ENCODE measurements at regions not wholly inside any gene's neighbourhood (a gene's known extent, or its start where the extent isn't known, plus 50 kb on each side); places are given as distances from the start of the nearest gene placed in this dataset.
"Not testable (repeated sequence)": the region's sequence is repeated elsewhere in the genome, so short reads cannot be mapped to it uniquely, and the experiment has no call there.

DNA sequence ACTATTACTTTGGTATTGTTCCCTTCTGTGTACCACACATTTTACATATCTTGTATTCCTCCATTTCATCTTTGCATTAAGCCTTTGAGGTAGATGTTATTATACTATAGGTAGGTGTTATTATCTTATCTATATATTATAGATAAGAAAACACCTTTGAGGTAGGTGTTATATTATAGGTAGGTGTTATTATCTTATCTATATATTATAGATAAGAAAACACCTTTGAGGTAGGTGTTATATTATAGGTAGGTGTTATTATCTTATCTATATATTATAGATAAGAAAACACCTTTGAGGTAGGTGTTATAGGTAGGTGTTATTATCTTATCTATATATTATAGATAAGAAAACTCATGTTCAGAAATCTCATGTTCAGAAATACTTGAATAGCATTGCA lies 187.0 kb upstream of the USP15 start:
- DNase-seq (ENCODE audit: low read depth) = not testable (repeated sequence)

GRCh38 chr12:62075870-62076269 lies 184.3 kb upstream of the USP15 start:
- DNase-seq (ENCODE audit: low read depth) = no peak

- no peak for DNase-seq (ENCODE audit: low read depth)
Measured at GRCh38 chr12:62078020-62078419, 182.2 kb upstream of the USP15 start.

GRCh38 chr12:62082448-62082847 lies 177.8 kb upstream of the USP15 start:
- no peak for DNase-seq (ENCODE audit: low read depth)

DNA sequence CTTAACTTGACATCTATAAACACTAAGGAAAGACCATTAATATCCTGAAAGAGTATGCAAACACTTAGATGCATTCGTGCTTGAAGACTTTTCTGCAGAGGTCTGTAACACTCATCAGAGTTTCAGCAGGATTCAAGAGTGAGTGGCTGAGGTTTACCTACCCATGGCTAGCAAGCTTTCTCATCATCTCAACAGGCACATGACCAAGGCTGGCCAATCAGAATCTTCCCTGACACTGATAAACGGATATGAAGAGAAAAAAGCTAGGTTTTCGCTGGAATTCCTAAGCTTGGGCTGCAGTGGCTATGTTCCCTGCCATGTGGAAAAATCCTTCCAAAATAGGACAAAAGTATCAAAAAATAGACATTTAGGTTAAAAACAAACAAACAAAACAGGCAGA lies 162.1 kb upstream of the USP15 start:
- DNase-seq (ENCODE audit: low read depth) = no peak

DNA sequence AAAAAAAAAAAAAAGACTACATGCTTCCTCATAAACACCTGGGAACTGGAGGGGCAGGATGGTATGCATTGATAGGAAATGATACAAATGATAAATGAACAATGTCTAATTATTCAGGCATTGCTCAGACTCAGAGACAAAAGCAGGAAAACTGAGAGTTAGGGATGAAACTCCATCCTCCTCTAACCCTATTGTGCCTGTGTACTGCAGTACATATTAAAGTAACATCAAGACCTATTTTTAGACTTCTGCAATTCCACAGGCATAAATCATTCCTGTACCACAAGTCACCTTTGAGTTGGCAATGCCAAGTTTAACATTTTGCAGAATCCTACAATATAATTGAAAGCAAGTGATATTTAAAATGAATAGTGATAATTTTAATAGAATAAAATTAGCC lies 156.5 kb upstream of the USP15 start:
- peak; percentile 5 for DNase-seq (ENCODE audit: low read depth)

DNA sequence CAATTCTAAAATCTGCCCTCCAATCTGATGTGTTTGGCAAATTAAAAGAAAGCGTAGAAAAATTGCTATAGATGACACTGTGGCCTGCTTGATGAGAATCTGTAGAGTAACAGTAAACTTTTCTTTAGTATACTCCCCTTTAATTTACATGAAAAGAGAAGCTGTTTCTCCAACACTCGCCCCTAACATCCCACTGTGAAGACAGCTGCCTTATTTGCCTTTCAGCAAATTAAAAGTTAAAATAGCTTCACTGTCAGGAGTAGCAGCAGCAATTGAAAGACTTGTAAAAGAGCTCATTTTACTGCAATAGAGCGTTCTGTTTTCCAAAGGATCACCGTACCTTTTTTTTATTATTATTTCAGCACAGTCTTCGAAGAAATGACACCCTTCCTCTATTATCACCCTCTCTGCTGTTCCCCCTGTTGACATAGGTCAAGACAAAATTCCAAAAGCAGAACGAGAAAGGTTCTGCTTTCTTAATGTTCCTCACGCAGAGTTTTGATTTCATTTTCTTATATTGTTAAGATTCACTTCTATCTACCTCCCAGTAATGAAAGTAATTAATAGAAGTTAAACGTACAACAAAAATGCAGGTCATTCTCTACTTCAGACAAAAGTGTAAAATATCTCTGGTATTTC lies 153.5 kb upstream of the USP15 start:
- no peak for DNase-seq (ENCODE audit: low read depth)

GRCh38 chr12:62113366-62114011 lies 146.7 kb upstream of the USP15 start:
- DNase-seq (ENCODE audit: low read depth) = no peak

GRCh38 chr12:62116986-62117385 lies 143.2 kb upstream of the USP15 start:
- DNase-seq (ENCODE audit: low read depth) = no peak

DNA sequence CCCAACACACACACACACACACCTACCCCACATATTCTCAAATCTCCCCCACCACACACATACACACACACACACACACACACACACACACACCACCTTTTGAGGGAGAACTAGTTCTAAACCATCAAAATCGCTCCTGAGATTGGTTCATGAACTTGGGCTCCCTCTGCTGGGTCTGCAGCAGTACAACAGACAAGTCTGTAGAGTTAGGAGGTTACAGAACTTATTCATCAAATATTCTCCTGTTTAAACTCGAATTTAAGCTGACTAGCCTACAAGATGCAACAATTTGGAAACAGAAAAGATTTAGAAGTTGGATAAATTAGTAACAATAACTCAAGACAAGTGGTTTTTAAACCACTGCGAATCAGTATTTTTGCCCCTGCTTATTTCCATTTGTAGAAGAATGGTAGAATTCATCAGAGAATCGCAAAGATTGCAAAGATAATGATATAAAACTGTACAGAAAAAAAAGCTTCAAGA lies 136.4 kb upstream of the USP15 start:
- DNase-seq (ENCODE audit: low read depth) = peak; percentile 23

DNA sequence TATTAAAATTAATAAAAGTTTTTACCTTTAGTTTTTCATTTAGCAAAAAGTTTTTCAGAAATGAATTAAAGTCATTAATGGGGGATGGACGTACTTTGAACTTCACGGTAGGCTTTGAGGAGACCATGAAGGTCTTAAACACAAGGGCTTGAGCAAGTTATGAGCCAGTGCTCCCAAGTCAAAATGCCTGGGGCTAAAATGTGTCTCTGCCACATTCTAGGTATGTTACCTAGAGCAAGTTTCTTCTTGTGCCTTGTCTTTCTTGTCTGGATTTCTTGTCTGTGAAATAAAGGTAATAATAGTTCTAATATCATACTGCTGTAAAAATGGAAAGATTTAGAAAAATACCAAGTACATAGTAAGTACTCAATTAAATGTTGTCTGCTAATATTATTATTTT lies 132.7 kb upstream of the USP15 start:
- DNase-seq (ENCODE audit: low read depth) = no peak

GRCh38 chr12:62128175-62128975 lies 131.8 kb upstream of the USP15 start:
- DNase-seq (ENCODE audit: low read depth) = peak; percentile 25

DNA sequence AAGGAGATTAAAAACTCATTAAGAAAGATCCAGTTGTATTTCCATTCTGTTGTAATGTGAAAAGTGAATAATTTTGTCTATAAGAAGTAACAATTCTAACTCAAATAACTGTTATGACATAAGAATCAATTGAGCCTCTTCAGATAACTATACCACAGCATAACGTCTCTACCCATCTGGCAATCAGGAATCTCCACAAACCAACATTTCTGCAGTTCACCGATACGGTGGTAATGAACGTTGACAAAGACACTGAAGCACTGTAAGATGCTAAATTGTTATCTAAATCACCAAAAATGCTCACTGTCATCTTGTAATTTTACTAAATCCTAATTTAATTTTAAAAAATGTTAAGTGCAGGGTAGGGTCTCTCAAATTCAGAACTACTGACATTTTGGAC lies 130.9 kb upstream of the USP15 start:
- no peak for DNase-seq (ENCODE audit: low read depth)

- DNase-seq (ENCODE audit: low read depth) = no peak
Measured at GRCh38 chr12:62130402-62130801, 129.8 kb upstream of the USP15 start.

DNA sequence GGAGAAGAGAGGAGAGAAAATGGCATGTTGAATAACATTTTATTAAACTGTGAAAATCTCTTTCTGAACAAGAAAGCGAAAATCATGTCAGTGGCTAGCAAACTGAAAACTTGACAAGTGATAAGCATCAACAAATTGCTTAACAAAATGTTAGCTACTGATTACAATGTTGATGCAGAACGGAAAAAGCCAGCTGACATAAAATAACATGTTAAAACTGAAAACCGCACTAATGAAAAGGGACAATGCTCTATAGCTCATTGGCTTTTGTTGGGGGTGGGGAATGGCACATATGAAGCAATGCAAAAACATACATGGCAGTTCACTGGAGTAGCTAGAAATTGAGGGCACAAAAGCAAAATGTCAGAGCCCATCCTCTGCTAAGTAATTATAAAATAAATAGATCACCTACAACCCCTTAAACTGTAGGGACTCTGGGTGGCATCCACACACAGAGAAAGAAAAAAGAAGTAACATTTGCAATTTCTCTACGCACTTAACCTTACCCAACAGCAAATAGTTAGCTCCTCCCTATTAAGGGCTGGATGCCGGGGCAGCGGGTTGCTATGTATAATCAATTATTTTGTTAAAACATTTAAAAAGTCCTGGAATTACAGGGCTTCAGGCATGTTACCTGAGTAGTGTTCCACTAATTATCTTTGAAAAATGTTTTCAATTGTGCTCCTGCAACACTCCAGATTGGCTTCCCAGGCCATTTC lies 129.2 kb upstream of the USP15 start:
- DNase-seq (ENCODE audit: low read depth) = no peak

DNA sequence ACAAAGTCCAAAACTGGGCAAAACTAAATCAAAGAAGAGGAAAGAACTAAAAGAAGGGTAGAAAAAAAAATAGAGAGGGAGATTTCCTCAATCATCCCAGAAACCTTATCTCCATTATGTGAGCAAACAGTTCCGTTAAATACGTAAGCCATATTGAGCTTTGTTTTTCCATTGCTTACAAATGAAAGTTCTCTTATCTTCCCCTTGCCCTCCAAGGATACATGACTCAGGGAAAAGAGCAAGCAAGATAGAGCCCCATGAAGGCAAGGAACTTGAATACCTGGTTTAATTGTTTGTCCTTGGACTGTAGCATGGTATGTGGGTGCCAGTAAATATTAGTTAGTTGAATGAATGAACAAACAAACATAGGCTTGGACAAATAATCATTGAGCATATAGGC lies 126.8 kb upstream of the USP15 start:
- no peak for DNase-seq (ENCODE audit: low read depth)

GRCh38 chr12:62135553-62136200 lies 124.5 kb upstream of the USP15 start:
- DNase-seq (ENCODE audit: low read depth) = no peak

- DNase-seq (ENCODE audit: low read depth) = no peak
Measured at GRCh38 chr12:62136496-62136895, 123.7 kb upstream of the USP15 start.

DNA sequence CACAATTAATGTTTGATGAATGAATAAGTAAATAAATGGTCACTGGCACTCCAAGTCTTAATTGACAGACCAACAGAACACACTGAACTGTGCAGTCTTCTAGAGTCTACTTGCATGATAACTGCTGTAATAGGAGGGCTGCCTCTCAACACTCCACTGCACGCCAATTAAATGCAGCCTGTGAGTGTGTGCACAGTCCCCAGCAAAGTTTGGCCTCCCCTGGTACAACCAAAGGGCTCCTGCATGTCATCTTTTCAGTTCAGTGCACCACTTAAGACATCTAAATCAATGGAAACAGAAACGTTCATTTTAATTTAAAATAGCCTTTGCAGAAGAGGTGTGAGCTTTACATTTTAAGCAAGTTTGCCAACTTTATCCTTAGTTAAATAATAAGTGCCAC lies 121.7 kb upstream of the USP15 start:
- no peak for DNase-seq (ENCODE audit: low read depth)

GRCh38 chr12:62146318-62146717 lies 113.9 kb upstream of the USP15 start:
- no peak for DNase-seq (ENCODE audit: low read depth)

DNA sequence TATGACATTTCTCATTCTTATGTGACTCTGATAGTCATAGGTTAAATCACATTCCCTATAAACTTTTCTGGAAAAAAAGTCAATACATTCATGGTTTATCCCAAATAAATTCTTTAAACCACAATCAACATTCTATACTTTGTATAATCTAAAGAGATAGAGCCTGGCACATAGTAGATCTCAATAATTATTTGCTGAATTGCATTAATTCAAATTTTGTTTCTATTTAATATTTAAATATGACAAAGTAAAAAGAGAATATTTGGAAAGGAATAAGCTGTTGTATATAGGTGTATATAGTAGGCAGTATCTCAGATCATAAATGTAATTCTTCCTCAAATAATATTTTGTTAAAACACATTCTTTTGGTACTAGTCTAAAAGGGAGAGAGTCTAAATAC lies 102.2 kb upstream of the USP15 start:
- no peak for DNase-seq (ENCODE audit: low read depth)

Measured in HT1080 (cell line).